ENCODE measurements at regions not wholly inside any gene's neighbourhood (a gene's known extent, or its start where the extent isn't known, plus 50 kb on each side); places are given as distances from the start of the nearest gene placed in this dataset.

DNA sequence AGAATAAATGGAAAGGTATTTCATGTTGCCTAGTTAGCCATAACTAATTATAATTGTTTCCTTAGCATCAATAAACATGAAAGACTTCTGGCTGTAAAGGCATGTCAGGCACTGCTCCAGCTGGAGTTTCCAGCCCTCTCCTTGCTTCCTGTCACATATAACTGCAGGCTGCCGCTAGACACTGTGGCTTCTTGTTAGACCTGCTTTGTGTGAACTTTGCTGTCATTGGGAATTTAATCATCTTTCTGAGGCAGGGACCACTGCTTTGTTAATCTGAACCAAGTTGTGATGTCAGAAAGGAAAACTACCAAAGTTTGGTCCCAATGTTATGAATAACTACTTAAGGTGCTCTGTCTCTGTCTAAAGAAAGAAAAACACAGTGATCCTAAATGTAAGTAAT is 90.3 kb upstream of the DUSP10 start:
- no peak overlapping the region for H3K4me3 ChIP-seq (ENCODE audit: low read depth, poor library complexity, severe bottlenecking)
- intact Hi-C loops (cut with DNase I; ENCODE audit: low total_unique reads), result no loop called here
- WGBS, 2 donors, result 32 to 37% methylated on average over 1 of the region's 1 CpG
- DNase-seq (ENCODE audit: low spot score in 2 of 2), result peak in 1 of 2 donors; percentile 43
- TF ChIP-seq, protein P1, sequence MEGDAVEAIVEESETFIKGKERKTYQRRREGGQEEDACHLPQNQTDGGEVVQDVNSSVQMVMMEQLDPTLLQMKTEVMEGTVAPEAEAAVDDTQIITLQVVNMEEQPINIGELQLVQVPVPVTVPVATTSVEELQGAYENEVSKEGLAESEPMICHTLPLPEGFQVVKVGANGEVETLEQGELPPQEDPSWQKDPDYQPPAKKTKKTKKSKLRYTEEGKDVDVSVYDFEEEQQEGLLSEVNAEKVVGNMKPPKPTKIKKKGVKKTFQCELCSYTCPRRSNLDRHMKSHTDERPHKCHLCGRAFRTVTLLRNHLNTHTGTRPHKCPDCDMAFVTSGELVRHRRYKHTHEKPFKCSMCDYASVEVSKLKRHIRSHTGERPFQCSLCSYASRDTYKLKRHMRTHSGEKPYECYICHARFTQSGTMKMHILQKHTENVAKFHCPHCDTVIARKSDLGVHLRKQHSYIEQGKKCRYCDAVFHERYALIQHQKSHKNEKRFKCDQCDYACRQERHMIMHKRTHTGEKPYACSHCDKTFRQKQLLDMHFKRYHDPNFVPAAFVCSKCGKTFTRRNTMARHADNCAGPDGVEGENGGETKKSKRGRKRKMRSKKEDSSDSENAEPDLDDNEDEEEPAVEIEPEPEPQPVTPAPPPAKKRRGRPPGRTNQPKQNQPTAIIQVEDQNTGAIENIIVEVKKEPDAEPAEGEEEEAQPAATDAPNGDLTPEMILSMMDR (IDR thresholded peaks at IDR 0.05), result no peak
- no peak for TF ChIP-seq POLR2A (IDR thresholded peaks at IDR 0.05)

GRCh38 chr1:221829327-221830015 is 87.6 kb upstream of the DUSP10 start:
- no peak for DNase-seq (ENCODE audit: low spot score in 2 of 2)
- intact Hi-C loops (cut with DNase I; ENCODE audit: low total_unique reads), result no loop called here
- 42 to 48% methylated on average over 5 of the region's 5 CpGs for WGBS, 2 donors
- TF ChIP-seq, protein P1 (IDR thresholded peaks at IDR 0.05), result no peak
- TF ChIP-seq POLR2A (IDR thresholded peaks at IDR 0.05), result no peak
- no peak overlapping the region for H3K4me3 ChIP-seq (ENCODE audit: low read depth, poor library complexity, severe bottlenecking)

GRCh38 chr1:221827307-221827642 is 85.4 kb upstream of the DUSP10 start:
- 62 to 75% methylated on average over 1 of the region's 1 CpG for WGBS, 2 donors
- intact Hi-C loops (cut with DNase I; ENCODE audit: low total_unique reads), result no loop called here
- TF ChIP-seq POLR2A (IDR thresholded peaks at IDR 0.05), result no peak
- TF ChIP-seq, protein P1 (IDR thresholded peaks at IDR 0.05), result no peak
- DNase-seq (ENCODE audit: low spot score in 2 of 2), result no peak
- H3K4me3 ChIP-seq (ENCODE audit: low read depth, poor library complexity, severe bottlenecking), result no peak overlapping the region

DNA sequence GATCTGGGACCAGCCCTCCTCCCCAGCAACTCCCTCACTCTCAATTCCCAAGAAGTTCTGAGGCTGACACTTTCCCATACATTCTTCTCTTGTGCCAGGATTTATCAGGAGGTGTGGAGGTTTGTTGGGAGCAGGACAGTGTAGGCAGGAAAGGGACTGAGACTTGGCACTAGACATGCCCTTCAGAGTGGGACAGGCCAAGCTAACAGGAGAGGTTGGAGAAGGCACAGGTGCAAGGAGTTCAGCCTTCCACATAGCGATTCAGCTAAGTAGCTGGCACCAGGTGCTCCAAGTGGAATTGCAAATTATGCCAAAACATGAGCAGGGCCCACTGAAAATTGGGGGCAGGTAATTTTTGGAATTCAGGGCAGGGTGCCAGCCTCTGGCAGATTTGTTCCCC is 83.0 kb upstream of the DUSP10 start:
- DNase-seq (ENCODE audit: low spot score in 2 of 2), result no peak
- TF ChIP-seq, protein P1 (IDR thresholded peaks at IDR 0.05), result no peak
- no peak for TF ChIP-seq POLR2A (IDR thresholded peaks at IDR 0.05)
- intact Hi-C loops (cut with DNase I; ENCODE audit: low total_unique reads), result no loop called here
- H3K4me3 ChIP-seq (ENCODE audit: low read depth, poor library complexity, severe bottlenecking), result no peak overlapping the region
- WGBS, 2 donors, result 83 to 89% methylated on average over 1 of the region's 1 CpG

GRCh38 chr1:221824025-221824424 is 82.1 kb upstream of the DUSP10 start:
- DNase-seq (ENCODE audit: low spot score in 2 of 2), result no peak
- TF ChIP-seq POLR2A (IDR thresholded peaks at IDR 0.05), result no peak
- TF ChIP-seq, protein P1 (IDR thresholded peaks at IDR 0.05), result no peak
- WGBS, 2 donors, result 80 to 94% methylated on average over 2 of the region's 2 CpGs
- intact Hi-C loops (cut with DNase I; ENCODE audit: low total_unique reads), result no loop called here
- no peak overlapping the region for H3K4me3 ChIP-seq (ENCODE audit: low read depth, poor library complexity, severe bottlenecking)

DNA sequence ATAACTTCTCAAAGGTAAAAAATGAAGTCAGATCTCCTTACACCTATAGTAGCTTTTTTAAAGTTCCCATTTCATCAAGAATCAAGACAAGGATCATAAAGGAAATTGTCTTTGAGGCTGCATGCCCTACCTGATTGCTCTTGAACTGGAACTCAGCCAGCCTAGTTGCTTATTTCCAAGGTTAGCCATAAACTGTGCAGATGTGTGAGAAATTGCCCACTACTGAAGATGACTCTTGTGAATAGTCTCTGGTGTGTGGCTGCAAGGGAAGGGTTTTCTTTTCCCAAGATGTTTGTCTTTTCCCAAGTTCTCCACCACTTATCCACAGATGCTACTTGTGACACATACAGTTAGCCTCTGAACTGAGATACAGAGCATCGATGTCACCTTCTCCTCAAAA is 81.7 kb upstream of the DUSP10 start:
- H3K4me3 ChIP-seq (ENCODE audit: low read depth, poor library complexity, severe bottlenecking), result no peak overlapping the region
- no peak for DNase-seq (ENCODE audit: low spot score in 2 of 2)
- no peak for TF ChIP-seq POLR2A (IDR thresholded peaks at IDR 0.05)
- TF ChIP-seq, protein P1 (IDR thresholded peaks at IDR 0.05), result no peak
- WGBS, 2 donors, result 92 to 96% methylated on average over 1 of the region's 1 CpG
- intact Hi-C loops (cut with DNase I; ENCODE audit: low total_unique reads), result no loop called here
